GM12878 (cell line): ENCODE measurements at regions not wholly inside any gene's neighbourhood (a gene's known extent, or its start where the extent isn't known, plus 50 kb on each side); places are given as distances from the start of the nearest gene placed in this dataset.

Experiments
- ATAC-seq: fragments of 200-7000 bp; cut with Tn5 transposase; 3 replicates; pipeline ENCODE4 v1.9.1; 2020; ENCODE audit warnings: mild to moderate bottlenecking, moderate library complexity
- BruUV-seq: library from RNA; stranded (reverse); fragments of 400-500 nt; replicated peaks from 2 replicates; lab custom pipeline; 2021; lab: Mats Ljungman, UMichigan
- CTCF ChIA-PET: fragments of 300-600 bp; sonication (Branson Sonifier 250); formaldehyde crosslinking; extraction: SDS; loops from one replicate; lab custom pipeline; 2021; ENCODE audit warnings: inconsistent platforms; lab: Yijun Ruan, JAX
- POLR2A ChIA-PET: fragments of 350-600 bp; formaldehyde crosslinking; extraction: SDS; loops from one replicate; lab custom pipeline; 2021; ENCODE audit warnings: inconsistent platforms; lab: Charles Lee
- RAD21 ChIA-PET: fragments of 300-600 bp; sonication (Branson Sonifier 250); formaldehyde crosslinking; loops from one replicate; lab custom pipeline; 2023; ENCODE audit warnings: antibody characterized with exemption; ENCODE audit not compliant: unreplicated experiment; lab: Charles Lee
- SMC1A ChIA-PET: fragments of 300-600 bp; sonication (Branson Sonifier 250); formaldehyde crosslinking; loops from one replicate; lab custom pipeline; 2023; ENCODE audit not compliant: unreplicated experiment, uncharacterized antibody; lab: Charles Lee
- DNase-seq: peaks from one replicate; pipeline ENCODE4 v3.0.0-alpha.2; 2011; ENCODE audit warnings: low read depth, low spot score
- FAIRE-seq: peaks from 3 replicates; lab custom pipeline; 2011; peaks lifted over from hg19 to GRCh38; lab: Jason Lieb, UNC
- H2AFZ ChIP-seq: 2 replicates; pipeline ENCODE4 v1.6.0; 2011; ENCODE audit warnings: low read depth, low read length, control low read depth; ENCODE audit not compliant: control insufficient read depth
- H3K27ac ChIP-seq: 2 replicates; pipeline ENCODE4 v1.5.1; 2011; ENCODE audit warnings: control low read depth; ENCODE audit not compliant: control insufficient read depth, insufficient read depth
- H3K27me3 ChIP-seq, 2 experiments: replicated peaks in 1 of 2; 2 replicates each; pipeline versions ENCODE4 v1.6.0 to v1.6.1; 2011; ENCODE audit warnings: low read length in 1 of 2; ENCODE audit not compliant: control insufficient read depth in 2 of 2, insufficient read depth in 2 of 2
- H3K36me3 ChIP-seq, 2 experiments: 2 replicates each; pipeline ENCODE4 v1.5.1; 2011; ENCODE audit warnings: low read length in 1 of 2; ENCODE audit not compliant: control insufficient read depth in 2 of 2, insufficient read depth in 2 of 2
- H3K4me1 ChIP-seq: 2 replicates; pipeline ENCODE4 v1.6.1; 2011; ENCODE audit warnings: mild to moderate bottlenecking, low read length, moderate library complexity, mixed read lengths; ENCODE audit not compliant: control insufficient read depth, insufficient read depth
- H3K4me2 ChIP-seq: 2 replicates; pipeline ENCODE4 v1.6.0; 2011; ENCODE audit warnings: control low read depth; ENCODE audit not compliant: control insufficient read depth, insufficient read depth
- H3K4me3 ChIP-seq: fragments of 200-600 bp; sonication (generic); 2 replicates; pipeline ENCODE4 v1.5.1; 2016
- H3K79me2 ChIP-seq: 2 replicates; pipeline ENCODE4 v1.6.0; 2011; ENCODE audit warnings: low read length; ENCODE audit not compliant: control insufficient read depth, insufficient read depth
- H3K9ac ChIP-seq: 2 replicates; pipeline ENCODE4 v1.8.0; 2011; ENCODE audit warnings: low read length, control low read depth, mixed read lengths; ENCODE audit not compliant: control insufficient read depth, insufficient read depth
- H3K9me3 ChIP-seq: replicated peaks from 3 replicates; pipeline ENCODE4 v1.5.1; 2011; ENCODE audit warnings: mild to moderate bottlenecking, low read length; ENCODE audit not compliant: control insufficient read depth, insufficient read depth
- H4K20me1 ChIP-seq: 2 replicates; pipeline ENCODE4 v1.6.0; 2011; ENCODE audit not compliant: control insufficient read depth, insufficient read depth
- BCL11A ChIP-seq: IDR thresholded peaks from 2 replicates; pipeline ENCODE4 v1.6.1; 2011; ENCODE audit warnings: low read depth, low read length
- BMI1 ChIP-seq: fragments of 450-650 bp; IDR thresholded peaks from 2 replicates; pipeline ENCODE4 v1.6.1; 2016; ENCODE audit warnings: mild to moderate bottlenecking, moderate library complexity, borderline replicate concordance
- CBX3 ChIP-seq: fragments of 200-600 bp; sonication (generic); IDR thresholded peaks from 2 replicates; pipeline ENCODE4 v1.6.1; 2016; ENCODE audit warnings: low read depth, borderline replicate concordance
- CBX5 ChIP-seq: sonication (generic); IDR thresholded peaks from 2 replicates; pipeline ENCODE4 v1.6.1; 2016; ENCODE audit warnings: low read depth, moderate library complexity, mild to moderate bottlenecking, inconsistent platforms
- FOXM1 ChIP-seq: IDR thresholded peaks from 2 replicates; pipeline ENCODE4 v1.6.1; 2012; ENCODE audit warnings: low read depth, mild to moderate bottlenecking, inconsistent platforms, low read length, moderate library complexity
- JUND ChIP-seq: IDR thresholded peaks from 2 replicates; pipeline ENCODE4 v1.6.1; 2012; ENCODE audit warnings: low read depth, mild to moderate bottlenecking, low read length, improper control_type of control experiment, moderate library complexity
- KAT2A ChIP-seq: conservative IDR thresholded peaks from 2 replicates; pipeline ENCODE4 v1.6.1; 2011; ENCODE audit warnings: low read depth, low read length; ENCODE audit not compliant: control insufficient read depth
- KLF5 ChIP-seq: fragments of 450-650 bp; IDR thresholded peaks from 2 replicates; pipeline ENCODE4 v1.6.1; 2014; ENCODE audit warnings: mild to moderate bottlenecking; ENCODE audit not compliant: partially characterized antibody
- RBBP5 ChIP-seq: fragments of 200-600 bp; sonication (generic); conservative IDR thresholded peaks from 2 replicates; pipeline ENCODE4 v1.6.1; 2016
- RUNX3 ChIP-seq: IDR thresholded peaks from 2 replicates; pipeline ENCODE4 v1.6.1; 2012; ENCODE audit warnings: low read length, inconsistent platforms
- SIN3A ChIP-seq: IDR thresholded peaks from 2 replicates; pipeline ENCODE4 v1.6.1; 2012; ENCODE audit warnings: low read depth, low read length, improper control_type of control experiment
- SUPT20H ChIP-seq: IDR thresholded peaks from 2 replicates; pipeline ENCODE4 v1.6.1; 2011; ENCODE audit warnings: low read depth, mild to moderate bottlenecking, low read length, moderate library complexity, borderline replicate concordance; ENCODE audit not compliant: control insufficient read depth
- TCF12 ChIP-seq: IDR thresholded peaks from 2 replicates; pipeline ENCODE4 v1.6.1; 2011; ENCODE audit warnings: low read depth, mild to moderate bottlenecking, low read length
- ZNF207 ChIP-seq: fragments of 450-650 bp; IDR thresholded peaks from 2 replicates; pipeline ENCODE4 v1.6.1; 2014; ENCODE audit warnings: antibody characterized with exemption, mild to moderate bottlenecking, borderline replicate concordance
- WGBS: methylation state at CpG from one replicate; pipeline ENCODE4 v1.1.6; 2016; ENCODE audit warnings: low lambda C conversion rate; ENCODE audit not compliant: insufficient replicate concordance, insufficient coverage; ENCODE audit errors: missing lambda C conversion rate; 5-methylcytosine and 5-hydroxymethylcytosine counted together
- in situ Hi-C: fragments of 300-500 bp; cut with MboI; formaldehyde crosslinking; loops from 9 replicates; pipeline ENCODE4 v1.14.3; 2018; ENCODE audit warnings: mixed read lengths
- intact Hi-C: fragments of 100-400 bp; cut with micrococcal nuclease; formaldehyde crosslinking; loops from one replicate; pipeline ENCODE4 v1.14.2; 2022; ENCODE audit not compliant: unreplicated experiment
- TF ChIP-seq, protein P1 (sequence below): IDR thresholded peaks from 2 replicates; pipeline ENCODE4 v1.6.1; 2011; ENCODE audit warnings: low read depth, mild to moderate bottlenecking, low read length, moderate library complexity, borderline replicate concordance; ENCODE audit errors: extremely low read depth
- TF ChIP-seq, protein P2 (sequence below): fragments of 450-650 bp; IDR thresholded peaks from 2 replicates; pipeline ENCODE4 v1.6.1; 2017; ENCODE audit warnings: low read depth, mild to moderate bottlenecking, moderate library complexity

DNA sequence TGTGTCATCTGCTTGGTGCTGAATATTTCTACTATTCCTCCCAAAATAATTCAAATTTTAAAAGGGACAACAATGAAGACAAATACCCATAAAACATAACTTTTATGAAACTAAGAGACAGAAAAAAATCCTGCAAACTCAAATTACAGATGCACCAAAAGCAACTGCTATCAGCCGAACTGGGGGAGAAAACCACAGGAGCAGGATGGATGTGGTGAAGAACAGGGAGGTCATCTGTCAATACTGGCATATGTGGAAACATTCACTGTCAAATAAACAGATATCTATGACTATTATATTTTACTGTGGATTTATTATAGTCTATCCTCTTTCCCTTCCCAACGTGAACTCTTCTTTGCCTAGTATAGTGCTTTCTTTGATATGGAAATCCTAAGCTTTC, 53.3 kb upstream of the CPOX start:
- no TSS peak for BruUV-seq
- Histone ChIP-seq H3K27me3 (no peaks in the 10 kb centered on the region), H3K79me2 (no peaks in the 10 kb centered on the region), H3K4me1 (peaks cover 35% of the 10 kb centered on the region), H3K9me3 (peaks cover 15% of the 10 kb centered on the region; the same call in 2 of the 3 replicates), H2AFZ (no peak overlapping the region), H3K36me3 (no peaks in the 10 kb centered on the region), H4K20me1 (no peaks in the 10 kb centered on the region), H3K4me2 (no peak overlapping the region), H3K9ac (no peak overlapping the region), H3K27ac (no peak overlapping the region), H3K4me3 (no peak overlapping the region)
- POLR2A ChIA-PET, result no interaction called here
- SMC1A ChIA-PET, result interaction anchor here (0.6 to 1.3 kb wide), 4 partner anchors 11 to 124 kb away, joined by 3 to 6 read pairs (median 3); no protein-coding TSS in a partner anchor
- FAIRE-seq (no peak), DNase-seq (no peak), ATAC-seq (no peak)
- peak; percentile 45; the same call in 1 of the 2 replicates for TF ChIP-seq RUNX3
- no peak for TF ChIP-seq BMI1
- intact Hi-C loops (no loop called here), in situ Hi-C loops (no loop called here)
- CTCF ChIA-PET, result interaction anchor here (1.3 to 6.6 kb wide), 3 partner anchors 10 to 45 kb away, joined by 4 to 43 read pairs (median 11); no protein-coding TSS in a partner anchor
- 18% methylated on average over 2 of the region's 2 CpGs for WGBS
- RAD21 ChIA-PET, result interaction anchor here (1.0 kb wide), 1 partner anchor 31 kb away, joined by 3 read pairs; no protein-coding TSS in a partner anchor

DNA sequence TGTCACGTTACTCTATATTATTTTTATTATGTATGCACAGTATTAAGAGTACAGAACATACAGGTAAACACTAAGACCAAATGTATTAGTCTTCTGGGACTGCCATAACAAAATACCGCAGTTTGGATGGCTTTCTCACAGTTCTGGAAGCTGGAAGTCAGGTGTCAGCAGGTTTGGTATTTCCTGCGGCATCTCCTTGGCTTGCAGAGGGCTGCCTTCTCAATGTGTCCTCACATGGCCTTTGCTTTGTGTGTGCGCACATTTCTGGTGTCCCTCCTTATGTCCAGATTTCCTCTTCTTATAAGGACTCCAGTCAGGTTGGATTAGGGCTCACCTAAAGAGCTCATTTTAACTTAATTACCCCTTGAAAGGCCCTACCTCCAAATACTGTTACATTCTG, 53.8 kb upstream of the CPOX start:
- BruUV-seq, result no TSS peak
- ChIA-PET POLR2A (no interaction called here), SMC1A (interaction anchor here (0.9 to 1.3 kb wide), 3 partner anchors 14 to 166 kb away, joined by 3 read pairs; no protein-coding TSS in a partner anchor), CTCF (interaction anchor here (1.3 to 6.6 kb wide), 2 partner anchors 19 to 46 kb away, joined by 4 to 43 read pairs; no protein-coding TSS in a partner anchor), RAD21 (no interaction called here)
- H3K36me3 ChIP-seq, result no peaks in the 10 kb centered on the region
- DNase-seq (no peak), ATAC-seq (no peak), FAIRE-seq (no peak)
- peaks cover 11% of the 10 kb centered on the region; the same call in 2 of the 3 replicates for H3K9me3 ChIP-seq
- no peaks in the 10 kb centered on the region for H3K27me3 ChIP-seq
- H2AFZ ChIP-seq, result no peak overlapping the region
- no peaks in the 10 kb centered on the region for H4K20me1 ChIP-seq
- in situ Hi-C loops (no loop called here), intact Hi-C loops (no loop called here)
- peaks cover 32% of the 10 kb centered on the region for H3K4me1 ChIP-seq
- H3K27ac ChIP-seq, result no peak overlapping the region
- 87% methylated on average over 4 of the region's 4 CpGs for WGBS
- no peak overlapping the region for H3K9ac ChIP-seq
- H3K4me2 ChIP-seq, result no peak overlapping the region
- H3K79me2 ChIP-seq, result no peaks in the 10 kb centered on the region
- TF ChIP-seq CBX3, result no peak
- TF ChIP-seq ZNF207, result no peak
- no peak for TF ChIP-seq BCL11A
- no peak for TF ChIP-seq SIN3A
- TF ChIP-seq JUND, result no peak
- no peak for TF ChIP-seq SUPT20H
- TF ChIP-seq, protein P1, sequence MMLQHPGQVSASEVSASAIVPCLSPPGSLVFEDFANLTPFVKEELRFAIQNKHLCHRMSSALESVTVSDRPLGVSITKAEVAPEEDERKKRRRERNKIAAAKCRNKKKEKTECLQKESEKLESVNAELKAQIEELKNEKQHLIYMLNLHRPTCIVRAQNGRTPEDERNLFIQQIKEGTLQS, result no peak
- TF ChIP-seq, protein P2, sequence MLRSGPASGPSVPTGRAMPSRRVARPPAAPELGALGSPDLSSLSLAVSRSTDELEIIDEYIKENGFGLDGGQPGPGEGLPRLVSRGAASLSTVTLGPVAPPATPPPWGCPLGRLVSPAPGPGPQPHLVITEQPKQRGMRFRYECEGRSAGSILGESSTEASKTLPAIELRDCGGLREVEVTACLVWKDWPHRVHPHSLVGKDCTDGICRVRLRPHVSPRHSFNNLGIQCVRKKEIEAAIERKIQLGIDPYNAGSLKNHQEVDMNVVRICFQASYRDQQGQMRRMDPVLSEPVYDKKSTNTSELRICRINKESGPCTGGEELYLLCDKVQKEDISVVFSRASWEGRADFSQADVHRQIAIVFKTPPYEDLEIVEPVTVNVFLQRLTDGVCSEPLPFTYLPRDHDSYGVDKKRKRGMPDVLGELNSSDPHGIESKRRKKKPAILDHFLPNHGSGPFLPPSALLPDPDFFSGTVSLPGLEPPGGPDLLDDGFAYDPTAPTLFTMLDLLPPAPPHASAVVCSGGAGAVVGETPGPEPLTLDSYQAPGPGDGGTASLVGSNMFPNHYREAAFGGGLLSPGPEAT, result no peak
- no peak for TF ChIP-seq FOXM1
- no peak for TF ChIP-seq RBBP5
- no peak for TF ChIP-seq CBX5
- no peak for TF ChIP-seq TCF12
- TF ChIP-seq KAT2A, result no peak
- TF ChIP-seq KLF5, result no peak
- H3K4me3 ChIP-seq, result no peak overlapping the region
